ENCODE measurements at regions not wholly inside any gene's neighbourhood (a gene's known extent, or its start where the extent isn't known, plus 50 kb on each side); places are given as distances from the start of the nearest gene placed in this dataset.
"Not testable (repeated sequence)": the region's sequence is repeated elsewhere in the genome, so short reads cannot be mapped to it uniquely, and the experiment has no call there.

GRCh38 chr20:36082315-36082915, 72.1 kb upstream of the EPB41L1 start:
- intact Hi-C loops (cut with micrococcal nuclease), result no loop called here
- no peak for ATAC-seq
- no peak for DNase-seq

- DNase-seq; intact Hi-C loops (cut with micrococcal nuclease); ATAC-seq: not testable (repeated sequence)
These were observed 71.3 kb upstream of the EPB41L1 start for GRCh38 chr20:36083200-36083599.

- no peak for DNase-seq
- intact Hi-C loops (cut with micrococcal nuclease), result no loop called here
- ATAC-seq, result no peak
These were observed 70.2 kb upstream of the EPB41L1 start for GRCh38 chr20:36084356-36084755.

- intact Hi-C loops (cut with micrococcal nuclease), result no loop called here
- DNase-seq, result no peak
- ATAC-seq, result no peak
These were observed 69.5 kb upstream of the EPB41L1 start for GRCh38 chr20:36084897-36085613.

GRCh38 chr20:36085686-36086267, 68.8 kb upstream of the EPB41L1 start:
- DNase-seq (no peak), ATAC-seq (peak; percentile 23)
- intact Hi-C loops (cut with micrococcal nuclease), result no loop called here

- no peak for ATAC-seq
- DNase-seq, result no peak
- intact Hi-C loops (cut with micrococcal nuclease), result no loop called here
These were observed 67.8 kb upstream of the EPB41L1 start for GRCh38 chr20:36086767-36087166.

GRCh38 chr20:36090223-36090622, 64.3 kb upstream of the EPB41L1 start:
- DNase-seq, result no peak
- ATAC-seq, result no peak
- intact Hi-C loops (cut with micrococcal nuclease), result no loop called here

GRCh38 chr20:36091561-36092397, 62.8 kb upstream of the EPB41L1 start:
- DNase-seq, result peak; percentile 36
- ATAC-seq, result no peak
- intact Hi-C loops (cut with micrococcal nuclease), result no loop called here

GRCh38 chr20:36092398-36093024, 62.0 kb upstream of the EPB41L1 start:
- DNase-seq, result peak; percentile 57
- intact Hi-C loops (cut with micrococcal nuclease), result no loop called here
- ATAC-seq, result peak; percentile 70

GRCh38 chr20:36093025-36093803, 61.3 kb upstream of the EPB41L1 start:
- intact Hi-C loops (cut with micrococcal nuclease), result no loop called here
- peak; percentile 53 for ATAC-seq

GRCh38 chr20:36093804-36094145, 60.8 kb upstream of the EPB41L1 start:
- ATAC-seq (no peak), DNase-seq (no peak)
- intact Hi-C loops (cut with micrococcal nuclease), result no loop called here

More at GRCh38 chr20:36093025-36093803, 61.3 kb upstream of the EPB41L1 start:
- peak; percentile 67 for DNase-seq

- DNase-seq (no peak), ATAC-seq (peak; percentile 50)
- intact Hi-C loops (cut with micrococcal nuclease), result no loop called here
These were observed 60.0 kb upstream of the EPB41L1 start for GRCh38 chr20:36094497-36094896.

GRCh38 chr20:36096435-36096834, 58.1 kb upstream of the EPB41L1 start:
- DNase-seq, result no peak
- no peak for ATAC-seq
- intact Hi-C loops (cut with micrococcal nuclease), result no loop called here

- intact Hi-C loops (cut with micrococcal nuclease), result no loop called here
- DNase-seq, result no peak
These were observed 57.0 kb upstream of the EPB41L1 start for GRCh38 chr20:36097337-36098151.

GRCh38 chr20:36098364-36098763, 56.2 kb upstream of the EPB41L1 start:
- ATAC-seq (peak; percentile 56), DNase-seq (no peak)
- intact Hi-C loops (cut with micrococcal nuclease), result no loop called here

More at GRCh38 chr20:36097337-36098151, 57.0 kb upstream of the EPB41L1 start:
- no peak for ATAC-seq

GRCh38 chr20:36099106-36099505, 55.4 kb upstream of the EPB41L1 start:
- ATAC-seq (no peak), DNase-seq (no peak)
- intact Hi-C loops (cut with micrococcal nuclease), result no loop called here

GRCh38 chr20:36101192-36101591, 53.3 kb upstream of the EPB41L1 start:
- no peak for ATAC-seq
- intact Hi-C loops (cut with micrococcal nuclease), result no loop called here

GRCh38 chr20:36102306-36102705, 52.2 kb upstream of the EPB41L1 start:
- no peak for DNase-seq
- ATAC-seq, result no peak
- intact Hi-C loops (cut with micrococcal nuclease), result no loop called here

More at GRCh38 chr20:36101192-36101591, 53.3 kb upstream of the EPB41L1 start:
- no peak for DNase-seq
